Naive thymus-derived CD8-positive, alpha-beta T cell (primary cell): ENCODE measurements at regions not wholly inside any gene's neighbourhood (a gene's known extent, or its start where the extent isn't known, plus 50 kb on each side); places are given as distances from the start of the nearest gene placed in this dataset.

Experiments used
- ATAC-seq, 2 donors: fragments of 150-1000 bp; cut with Tn5 transposase in 1 of 2; sonication (Bioruptor Pico), chemical (Tn5 transposase) in 1 of 2; 1 replicate in 1 of 2; 2 replicates in 1 of 2; pipeline ENCODE4 v1.10.0; 2021; ENCODE audit warnings: mild to moderate bottlenecking in 2 of 2, moderate library complexity in 2 of 2
- POLR2A ChIA-PET: fragments of 350-600 bp; sonication (Branson Sonifier 250); formaldehyde crosslinking; loops from one replicate; lab custom pipeline; 2021; ENCODE audit warnings: antibody characterized with exemption; lab: Charles Lee
- DNase-seq, 10 donors: peaks; one replicate each; pipeline versions ENCODE4 v3.0.0 to v3.0.0-alpha.2; 2020 to 2022
- H3K27ac Mint-ChIP-seq, 10 donors: one replicate each; pipeline ENCODE4 v1.8.0; 2020 to 2022; ENCODE audit warnings: mild to moderate bottlenecking in 10 of 10, mixed read lengths in 10 of 10, moderate library complexity in 4 of 10, inconsistent platforms in 1 of 10
- H3K27me3 Mint-ChIP-seq, 5 donors: one replicate each; pipeline ENCODE4 v1.8.0; 2021 to 2022; ENCODE audit warnings: mixed read lengths in 5 of 5
- H3K36me3 Mint-ChIP-seq, 3 donors: one replicate each; pipeline ENCODE4 v1.8.0; 2020 to 2022; ENCODE audit warnings: mixed read lengths in 3 of 3, mild to moderate bottlenecking in 2 of 3, inconsistent platforms in 1 of 3
- H3K4me1 Mint-ChIP-seq, 4 donors: one replicate each; pipeline ENCODE4 v1.8.0; 2021 to 2022; ENCODE audit warnings: mixed read lengths in 4 of 4
- H3K4me3 Mint-ChIP-seq, 10 donors: one replicate each; pipeline ENCODE4 v1.8.0; 2020 to 2022; ENCODE audit warnings: mild to moderate bottlenecking in 10 of 10, mixed read lengths in 10 of 10, moderate library complexity in 6 of 10, inconsistent platforms in 1 of 10
- H3K9me3 Mint-ChIP-seq, 9 donors: one replicate each; pipeline ENCODE4 v1.8.0; 2020 to 2022; ENCODE audit warnings: mixed read lengths in 9 of 9, mild to moderate bottlenecking in 3 of 9, inconsistent platforms in 1 of 9, moderate library complexity in 1 of 9

- POLR2A ChIA-PET: interaction anchor here (2.2 kb wide), 1 partner anchor 10 kb away, joined by 8 read pairs; no protein-coding TSS in a partner anchor
- no peak overlapping the region for H3K4me3 Mint-ChIP-seq
- peaks cover 4 to 27% (median 14%) of the 10 kb centered on the region in 9 donors for H3K9me3 Mint-ChIP-seq
- peak overlapping the region in 1 of 10 donors; percentile 43 for H3K27ac Mint-ChIP-seq
- DNase-seq: no peak
- peaks cover 0 to 18% (median 10%) of the 10 kb centered on the region in 3 donors for H3K36me3 Mint-ChIP-seq
- no peaks in the 10 kb centered on the region for H3K27me3 Mint-ChIP-seq
- ATAC-seq: no peak
- peaks cover 25 to 53% (median 34%) of the 10 kb centered on the region in 4 donors for H3K4me1 Mint-ChIP-seq
Observed at GRCh38 chr1:168455764-168456163, 88.0 kb downstream of the XCL2 start.

- Mint-ChIP-seq H3K4me3 (no peak overlapping the region), H3K36me3 (peaks cover 0 to 16% (median 10%) of the 10 kb centered on the region in 3 donors), H3K4me1 (peaks cover 25 to 58% (median 37%) of the 10 kb centered on the region in 4 donors), H3K27me3 (no peaks in the 10 kb centered on the region), H3K9me3 (peaks cover 0 to 28% (median 5%) of the 10 kb centered on the region in 9 donors), H3K27ac (peak overlapping the region in 5 of 10 donors; percentile 12 to 47 (median 30))
- POLR2A ChIA-PET: interaction anchor here (0.7 kb wide), 1 partner anchor 12 kb away, joined by 4 read pairs; no protein-coding TSS in a partner anchor
- no peak for DNase-seq
- ATAC-seq: no peak
Observed at GRCh38 chr1:168454211-168454815, 89.5 kb downstream of the XCL2 start.

GRCh38 chr1:168453056-168453455, 90.7 kb downstream of the XCL2 start:
- ATAC-seq (no peak), DNase-seq (no peak)
- no peaks in the 10 kb centered on the region for H3K27me3 Mint-ChIP-seq
- H3K4me3 Mint-ChIP-seq: no peak overlapping the region
- peaks cover 0 to 11% (median 6%) of the 10 kb centered on the region in 3 donors for H3K36me3 Mint-ChIP-seq
- H3K9me3 Mint-ChIP-seq: peaks cover 0 to 20% (median 5%) of the 10 kb centered on the region in 9 donors
- H3K27ac Mint-ChIP-seq: no peak overlapping the region
- peaks cover 22 to 68% (median 40%) of the 10 kb centered on the region in 4 donors for H3K4me1 Mint-ChIP-seq
- POLR2A ChIA-PET: interaction anchor here (1.4 kb wide), 1 partner anchor 11 kb away, joined by 3 read pairs; no protein-coding TSS in a partner anchor

GRCh38 chr1:168452329-168452728, 91.5 kb downstream of the XCL2 start:
- POLR2A ChIA-PET: interaction anchor here (0.9 to 1.4 kb wide), 2 partner anchors 11 to 14 kb away, joined by 3 read pairs; no protein-coding TSS in a partner anchor
- H3K36me3 Mint-ChIP-seq: peaks cover 0 to 11% (median 6%) of the 10 kb centered on the region in 3 donors
- no peak overlapping the region for H3K4me3 Mint-ChIP-seq

GRCh38 chr1:168447871-168448270, 95.9 kb downstream of the XCL2 start:
- peak overlapping the region in 2 of 10 donors; percentile 40 to 47 for H3K27ac Mint-ChIP-seq

More at GRCh38 chr1:168452329-168452728, 91.5 kb downstream of the XCL2 start:
- Mint-ChIP-seq H3K27ac (peak overlapping the region in 2 of 10 donors; percentile 1 to 26), H3K4me1 (peaks cover 16 to 68% (median 33%) of the 10 kb centered on the region in 4 donors), H3K9me3 (peaks cover 0 to 19% (median 5%) of the 10 kb centered on the region in 9 donors), H3K27me3 (no peaks in the 10 kb centered on the region)
- DNase-seq (no peak), ATAC-seq (no peak)

GRCh38 chr1:168446081-168446480, 97.7 kb downstream of the XCL2 start:
- peak overlapping the region in 6 of 10 donors; percentile 26 to 65 (median 44) for H3K4me3 Mint-ChIP-seq
- POLR2A ChIA-PET: interaction anchor here (0.9 to 3.6 kb wide), 4 partner anchors 15 to 68 kb away, joined by 3 to 21 read pairs (median 8); no protein-coding TSS in a partner anchor
- H3K27me3 Mint-ChIP-seq: no peaks in the 10 kb centered on the region
- H3K4me1 Mint-ChIP-seq: peaks cover 51 to 89% (median 62%) of the 10 kb centered on the region in 4 donors
- peaks cover 0 to 18% (median 0%) of the 10 kb centered on the region in 9 donors for H3K9me3 Mint-ChIP-seq
- ATAC-seq (no peak), DNase-seq (no peak)
- H3K36me3 Mint-ChIP-seq: peaks cover 0 to 9% (median 0%) of the 10 kb centered on the region in 3 donors
- peak overlapping the region; percentile 69 to 96 (median 88) for H3K27ac Mint-ChIP-seq

More at GRCh38 chr1:168447871-168448270, 95.9 kb downstream of the XCL2 start:
- peak overlapping the region in 1 of 10 donors; percentile 31 for H3K4me3 Mint-ChIP-seq
- POLR2A ChIA-PET: no interaction called here
- no peak for DNase-seq
- no peak for ATAC-seq
- no peaks in the 10 kb centered on the region for H3K27me3 Mint-ChIP-seq
- peaks cover 0 to 11% (median 6%) of the 10 kb centered on the region in 3 donors for H3K36me3 Mint-ChIP-seq
- H3K9me3 Mint-ChIP-seq: peaks cover 0 to 19% (median 5%) of the 10 kb centered on the region in 9 donors
- H3K4me1 Mint-ChIP-seq: peaks cover 47 to 82% (median 52%) of the 10 kb centered on the region in 4 donors

GRCh38 chr1:168443899-168444298, 99.9 kb downstream of the XCL2 start:
- no peaks in the 10 kb centered on the region for H3K36me3 Mint-ChIP-seq
- ATAC-seq (peak; percentile 66 to 81), DNase-seq (peak in 6 of 10 donors; percentile 25 to 74 (median 57))
- peaks cover 0 to 4% (median 0%) of the 10 kb centered on the region in 9 donors for H3K9me3 Mint-ChIP-seq
- H3K4me3 Mint-ChIP-seq: peak overlapping the region; percentile 32 to 79 (median 65)
- POLR2A ChIA-PET: interaction anchor here (0.8 to 3.6 kb wide), 8 partner anchors 14 to 108 kb away, joined by 3 to 21 read pairs (median 4); no protein-coding TSS in a partner anchor
- H3K4me1 Mint-ChIP-seq: peaks cover 62 to 100% (median 80%) of the 10 kb centered on the region in 4 donors
- H3K27ac Mint-ChIP-seq: peak overlapping the region; percentile 89 to 96 (median 92)
- no peaks in the 10 kb centered on the region for H3K27me3 Mint-ChIP-seq

GRCh38 chr1:168443356-168443755, 100.4 kb downstream of the XCL2 start:
- no peak for DNase-seq
- Mint-ChIP-seq H3K27ac (peak overlapping the region; percentile 89 to 96 (median 92)), H3K4me3 (peak overlapping the region; percentile 2 to 79 (median 65)), H3K27me3 (no peaks in the 10 kb centered on the region), H3K4me1 (peaks cover 60 to 98% (median 81%) of the 10 kb centered on the region in 4 donors), H3K36me3 (no peaks in the 10 kb centered on the region), H3K9me3 (peaks cover 0 to 2% (median 0%) of the 10 kb centered on the region in 9 donors)
- POLR2A ChIA-PET: interaction anchor here (1.0 to 3.6 kb wide), 4 partner anchors 13 to 92 kb away, joined by 3 to 21 read pairs (median 12); no protein-coding TSS in a partner anchor
- no peak for ATAC-seq

GRCh38 chr1:168442931-168443330, 100.9 kb downstream of the XCL2 start:
- H3K27ac Mint-ChIP-seq: peak overlapping the region; percentile 89 to 96 (median 92)
- H3K4me1 Mint-ChIP-seq: peaks cover 58 to 94% (median 80%) of the 10 kb centered on the region in 4 donors
- H3K36me3 Mint-ChIP-seq: no peaks in the 10 kb centered on the region
- POLR2A ChIA-PET: interaction anchor here (1.0 to 3.6 kb wide), 3 partner anchors 71 to 128 kb away, joined by 5 to 21 read pairs (median 19); no protein-coding TSS in a partner anchor
- no peaks in the 10 kb centered on the region for H3K27me3 Mint-ChIP-seq
- no peak for DNase-seq
- peaks cover 0 to 2% (median 0%) of the 10 kb centered on the region in 9 donors for H3K9me3 Mint-ChIP-seq
- peak overlapping the region in 5 of 10 donors; percentile 20 to 69 (median 62) for H3K4me3 Mint-ChIP-seq
- no peak for ATAC-seq

GRCh38 chr1:168441745-168442144, 102.1 kb downstream of the XCL2 start:
- ATAC-seq (no peak), DNase-seq (no peak)
- POLR2A ChIA-PET: interaction anchor here (0.7 to 3.1 kb wide), 4 partner anchors 11 to 129 kb away, joined by 3 to 11 read pairs (median 4); no protein-coding TSS in a partner anchor
- Mint-ChIP-seq H3K27ac (peak overlapping the region in 5 of 10 donors; percentile 39 to 94 (median 84)), H3K36me3 (no peaks in the 10 kb centered on the region), H3K4me3 (peak overlapping the region in 2 of 10 donors; percentile 43 to 71), H3K4me1 (peaks cover 54 to 82% (median 75%) of the 10 kb centered on the region in 4 donors), H3K9me3 (peaks cover 0 to 2% (median 0%) of the 10 kb centered on the region in 9 donors), H3K27me3 (no peaks in the 10 kb centered on the region)

GRCh38 chr1:168439456-168440375, 104.1 kb downstream of the XCL2 start:
- ATAC-seq (peak; percentile 79 to 92), DNase-seq (peak; percentile 58 to 92 (median 84))
- no peaks in the 10 kb centered on the region for H3K27me3 Mint-ChIP-seq
- H3K27ac Mint-ChIP-seq: peak overlapping the region; percentile 63 to 95 (median 88)
- POLR2A ChIA-PET: interaction anchor here (0.9 to 3.1 kb wide), 7 partner anchors 84 to 909 kb away, joined by 3 to 11 read pairs (median 3); no protein-coding TSS in a partner anchor
- peaks cover 0 to under 1% (median 0%) of the 10 kb centered on the region in 9 donors for H3K9me3 Mint-ChIP-seq
- H3K36me3 Mint-ChIP-seq: no peaks in the 10 kb centered on the region
- H3K4me1 Mint-ChIP-seq: peaks cover 44 to 62% (median 55%) of the 10 kb centered on the region in 4 donors
- H3K4me3 Mint-ChIP-seq: peak overlapping the region; percentile 72 to 91 (median 85)
